Stimulated activated CD8-positive, alpha-beta memory T cell treated with anti-CD3 and anti-CD28 coated beads, Interleukin-7, amount 100 ng/mL, for 48 hours (primary cell): ENCODE measurements at regions not wholly inside any gene's neighbourhood (a gene's known extent, or its start where the extent isn't known, plus 50 kb on each side); places are given as distances from the start of the nearest gene placed in this dataset.
"Not testable (repeated sequence)": the region's sequence is repeated elsewhere in the genome, so short reads cannot be mapped to it uniquely, and the experiment has no call there.

Experiments used
- DNase-seq, 2 donors: peaks; one replicate each; pipeline ENCODE4 v3.0.0-alpha.2; 2020; ENCODE audit warnings: low read depth in 1 of 2; ENCODE audit errors: extremely low read depth in 1 of 2

DNA sequence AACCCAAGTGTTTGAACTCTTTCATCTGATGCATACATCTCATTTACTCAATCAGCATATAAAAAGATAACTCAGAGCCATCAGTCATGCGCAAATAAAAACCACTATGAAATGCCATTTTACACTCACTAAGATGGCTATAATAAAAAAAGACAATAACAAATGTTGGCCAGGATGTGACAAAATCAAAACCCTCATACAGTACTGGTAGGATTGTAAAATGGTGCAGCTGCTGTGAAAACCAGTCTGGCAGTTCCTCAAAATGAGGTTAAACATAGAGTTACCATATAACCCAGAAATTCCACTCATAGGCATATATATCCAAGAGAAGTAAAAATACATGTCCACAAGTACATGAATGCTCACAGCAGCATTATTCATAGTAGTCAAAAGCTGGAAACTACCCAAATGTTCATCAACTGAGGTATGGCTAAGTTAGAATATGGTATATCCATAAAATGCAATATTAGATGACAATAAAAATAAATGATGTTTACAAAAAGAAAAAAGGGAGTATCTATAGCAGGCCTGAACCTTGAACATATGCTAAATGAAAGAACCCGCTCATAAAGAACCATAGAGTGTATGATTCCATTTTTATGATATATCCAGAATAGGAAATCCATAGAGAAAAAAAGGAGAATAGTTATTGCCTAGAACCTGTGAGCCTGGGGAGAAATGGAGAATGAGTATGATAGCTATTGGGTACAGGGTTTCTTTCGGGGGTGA lies 265.1 kb downstream of the SIPA1L2 start:
- no peak for DNase-seq

DNA sequence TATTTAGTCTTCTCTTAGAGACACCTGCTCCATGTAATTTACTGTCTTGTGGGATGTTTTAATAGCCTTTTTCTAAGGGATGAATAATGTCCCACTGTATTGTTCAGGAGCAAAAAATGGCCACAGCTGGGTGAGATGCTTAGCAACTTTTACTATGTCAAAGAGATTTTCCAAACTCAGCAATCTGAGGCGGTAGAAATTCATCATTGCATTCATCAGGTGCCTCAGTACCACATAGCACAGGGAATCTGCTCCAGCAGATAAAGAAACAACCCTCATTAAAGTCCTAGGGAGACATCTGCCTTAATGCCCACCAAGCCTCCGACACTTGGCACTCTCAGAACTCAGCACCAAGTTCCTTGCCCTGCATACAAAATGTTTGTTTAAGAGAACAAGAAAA lies 266.9 kb downstream of the SIPA1L2 start:
- no peak for DNase-seq

DNA sequence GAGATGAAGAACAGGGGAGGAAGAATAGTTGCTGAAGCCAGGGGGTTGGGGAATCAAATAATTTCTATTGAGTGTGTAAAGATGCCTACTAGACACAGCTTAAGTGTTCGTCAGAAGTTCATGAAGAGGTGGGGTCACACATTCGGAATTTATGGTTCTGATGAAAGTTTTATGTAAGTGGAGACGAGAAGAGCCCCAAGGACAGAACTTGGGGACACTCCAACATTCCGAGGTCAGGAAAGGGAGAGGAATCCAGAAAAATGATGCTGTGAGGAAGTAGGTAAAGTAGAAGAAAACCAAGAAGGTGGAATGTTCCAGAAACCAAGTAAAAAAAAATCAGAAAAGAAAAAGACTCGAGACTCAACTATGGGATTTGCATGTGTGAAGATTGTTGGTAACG lies 272.5 kb downstream of the SIPA1L2 start:
- DNase-seq = no peak

DNA sequence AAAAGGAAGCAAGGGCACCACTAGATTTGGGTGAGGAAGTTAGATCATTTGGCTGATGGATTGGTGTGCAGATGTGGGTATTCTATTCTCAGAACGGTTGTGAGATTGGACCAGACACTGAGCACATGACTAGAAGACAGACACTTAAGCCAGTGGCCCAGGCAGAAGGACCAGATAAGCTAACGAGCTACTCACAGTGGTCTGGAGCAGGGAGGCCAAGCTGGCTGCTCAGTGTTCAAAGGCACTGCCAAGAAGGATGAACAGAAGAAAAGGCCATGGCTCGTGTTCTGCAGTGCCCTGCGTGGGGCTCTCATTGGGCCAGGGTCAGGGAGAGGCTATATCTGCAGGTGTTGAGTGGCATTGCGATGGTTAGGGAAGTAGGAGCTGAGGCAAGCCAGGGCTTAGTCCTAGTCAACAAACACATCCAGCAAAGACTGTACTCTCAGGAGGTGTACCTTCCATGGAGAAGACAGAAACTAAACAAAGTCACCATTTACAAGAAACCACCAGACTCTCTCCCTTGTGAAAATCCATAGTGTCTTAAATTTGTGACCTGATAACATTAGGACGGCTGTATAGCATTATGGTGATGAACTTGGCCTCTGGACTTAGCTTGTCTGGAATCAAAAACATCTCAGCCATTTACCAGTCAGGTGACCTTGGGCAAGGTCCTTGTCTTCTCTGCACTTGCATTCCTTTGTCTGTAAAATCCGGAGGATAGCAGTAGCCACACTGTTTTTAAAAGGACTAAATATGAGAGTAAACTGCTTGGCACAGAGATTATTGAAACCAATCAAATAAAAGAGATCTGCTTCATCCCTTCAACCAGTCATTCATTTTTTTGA lies 274.5 kb downstream of the SIPA1L2 start:
- no peak for DNase-seq

DNA sequence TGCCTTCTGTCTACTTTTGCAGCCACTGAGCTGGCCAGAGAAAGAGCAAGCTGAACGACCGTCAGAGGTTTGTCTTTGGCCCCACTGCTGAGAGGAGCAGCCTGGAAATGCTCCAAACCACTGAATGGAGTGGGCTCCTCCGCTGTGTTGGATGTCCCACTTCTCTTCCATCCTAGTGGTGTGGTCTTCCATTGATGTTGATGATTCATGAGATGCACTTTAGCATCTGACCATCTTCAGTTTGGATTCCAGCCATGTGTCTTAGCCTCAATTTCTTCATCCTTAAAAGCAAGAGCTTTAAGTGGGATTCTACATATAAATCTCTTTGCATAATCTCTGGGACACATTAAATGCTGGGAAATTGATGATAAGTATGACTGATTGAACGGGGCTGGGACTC lies 276.9 kb downstream of the SIPA1L2 start:
- no peak for DNase-seq

DNA sequence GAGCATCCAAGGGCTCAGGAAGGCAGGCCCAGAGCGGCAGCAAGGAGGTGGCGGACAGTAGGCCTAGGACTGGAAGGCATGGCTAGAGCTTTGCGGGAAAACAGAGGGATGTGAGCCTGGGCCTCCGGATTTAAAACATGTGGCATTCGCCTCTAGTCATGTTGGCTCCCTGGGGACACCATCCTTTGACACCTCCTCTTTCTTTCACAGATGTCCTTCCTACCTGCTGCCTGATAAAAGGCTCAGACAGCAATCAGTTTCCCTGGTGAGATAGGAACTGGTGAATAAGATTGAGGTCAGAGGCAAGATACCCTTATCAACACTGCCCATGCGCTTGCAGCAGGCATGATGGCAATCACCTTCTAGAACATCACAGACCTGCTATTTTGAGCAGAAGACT lies 277.6 kb downstream of the SIPA1L2 start:
- DNase-seq = no peak

DNA sequence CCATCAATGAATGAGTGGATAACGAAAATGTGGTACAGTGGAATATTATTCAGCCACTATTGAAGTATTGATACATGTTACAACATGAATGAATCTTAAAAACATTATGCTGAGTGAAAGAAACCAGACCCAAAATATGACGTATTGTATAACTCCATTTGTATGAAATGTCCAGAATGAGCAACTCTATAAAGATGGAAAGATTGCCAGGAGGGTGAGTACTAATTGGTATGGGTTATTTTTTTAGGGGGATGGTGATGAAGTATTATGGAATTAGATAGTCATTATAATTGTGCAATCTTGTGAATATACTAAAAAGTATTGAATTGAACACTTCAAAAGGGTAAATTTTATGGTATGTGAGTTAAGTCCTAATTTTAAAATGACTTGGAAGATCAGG lies 278.6 kb downstream of the SIPA1L2 start:
- no peak for DNase-seq

DNA sequence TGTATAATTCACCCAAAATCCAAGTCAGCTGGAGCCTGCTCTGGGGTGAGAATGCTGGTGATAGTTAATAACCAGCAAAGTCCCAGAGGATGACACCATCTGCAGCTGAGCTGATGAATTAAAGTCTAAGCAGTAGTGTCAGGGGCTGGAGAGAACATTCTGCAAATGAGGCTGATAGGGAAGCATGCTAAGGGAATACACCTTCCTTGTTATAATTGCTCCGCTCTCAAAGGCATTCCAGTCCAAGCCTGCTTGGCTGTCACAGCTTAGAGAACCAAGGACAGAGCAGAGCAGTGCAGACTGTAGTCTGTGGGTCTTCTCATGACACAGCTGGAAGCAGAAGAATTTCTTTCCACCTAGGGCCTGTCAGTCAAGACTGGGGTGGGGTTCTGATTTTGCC lies 283.1 kb downstream of the SIPA1L2 start:
- no peak for DNase-seq

DNA sequence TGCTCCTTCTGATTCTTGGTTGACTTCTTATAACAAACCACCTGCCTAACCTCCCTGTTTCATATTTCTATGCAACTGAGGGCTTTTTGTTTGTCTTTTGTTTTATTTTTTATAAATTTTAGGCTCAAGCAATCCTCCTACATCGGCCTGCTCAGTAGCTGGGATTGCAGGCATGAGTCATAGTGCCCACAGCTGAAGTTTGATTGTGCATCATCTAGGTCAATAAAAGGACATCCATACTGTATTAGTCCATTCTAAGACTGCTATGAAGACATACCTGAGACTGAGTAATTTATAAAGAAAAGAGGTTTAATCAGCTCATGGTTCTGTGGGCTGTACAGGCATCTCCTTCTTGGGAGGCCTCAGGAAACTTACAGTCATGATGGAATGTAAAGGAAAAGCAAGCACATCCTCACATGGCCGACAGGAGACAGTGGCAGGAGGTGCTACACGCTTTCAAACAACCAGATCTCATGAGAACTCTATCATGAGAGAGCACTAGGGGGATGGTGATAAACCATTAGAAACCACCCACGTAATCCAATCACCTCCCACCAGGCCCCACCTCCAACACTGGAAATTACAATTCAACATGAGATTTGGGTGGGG lies 285.0 kb downstream of the SIPA1L2 start:
- no peak for DNase-seq

DNA sequence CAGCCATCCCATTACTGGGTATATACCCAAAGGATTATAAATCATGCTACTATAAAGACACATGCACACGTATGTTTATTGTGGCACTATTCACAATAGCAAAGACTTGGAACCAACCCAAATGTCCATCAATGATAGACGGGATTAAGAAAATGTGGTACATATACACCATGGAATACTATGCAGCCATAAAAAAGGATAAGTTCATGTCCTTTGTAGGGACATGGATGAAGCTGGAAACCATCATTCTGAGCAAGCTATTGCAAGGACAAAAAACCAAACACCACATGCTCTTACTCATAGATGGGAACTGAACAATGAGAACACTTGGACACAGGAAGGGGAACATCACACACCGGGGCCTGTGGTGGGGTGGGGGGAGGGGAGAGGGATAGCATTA lies 285.7 kb downstream of the SIPA1L2 start:
- DNase-seq = not testable (repeated sequence)

DNA sequence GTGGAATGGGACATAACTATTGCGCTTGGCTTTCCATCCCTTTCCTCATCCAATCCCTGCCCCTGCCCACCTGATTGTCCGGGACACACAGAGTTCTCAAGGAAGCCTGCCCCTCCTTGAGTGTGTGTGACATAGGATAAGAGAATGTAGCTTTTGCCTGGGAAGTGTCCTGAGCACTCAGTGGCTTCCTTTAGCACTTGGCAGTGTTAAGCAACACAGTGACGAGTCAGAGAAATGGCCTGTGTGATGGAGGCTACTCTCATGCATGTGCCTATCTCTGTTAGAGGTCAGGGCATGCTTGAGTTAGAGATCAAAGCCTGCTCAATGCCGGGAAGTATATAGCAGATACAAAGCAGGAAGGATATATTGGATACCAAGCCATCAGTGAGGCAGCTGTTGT lies 289.5 kb downstream of the SIPA1L2 start:
- DNase-seq = no peak

DNA sequence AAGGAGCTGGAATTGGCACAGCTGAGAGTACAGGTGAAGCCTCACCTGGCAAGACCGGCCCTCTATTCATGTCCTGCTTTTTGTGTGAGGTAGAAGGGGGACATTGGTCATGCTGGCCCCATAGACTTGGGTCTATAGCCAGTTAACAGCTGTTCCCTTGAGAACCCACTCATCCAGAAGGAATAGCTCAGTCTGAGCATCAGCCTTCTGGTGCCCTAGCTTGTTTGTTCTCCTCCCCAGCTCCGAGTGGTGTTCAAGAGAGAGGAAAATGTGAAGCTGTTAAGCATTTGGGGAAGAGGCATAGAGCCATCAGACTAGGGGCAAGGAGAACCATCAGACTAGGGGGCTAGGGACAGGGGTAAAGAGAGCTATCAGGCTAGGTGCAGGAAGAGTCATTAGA lies 290.9 kb downstream of the SIPA1L2 start:
- DNase-seq = no peak

DNA sequence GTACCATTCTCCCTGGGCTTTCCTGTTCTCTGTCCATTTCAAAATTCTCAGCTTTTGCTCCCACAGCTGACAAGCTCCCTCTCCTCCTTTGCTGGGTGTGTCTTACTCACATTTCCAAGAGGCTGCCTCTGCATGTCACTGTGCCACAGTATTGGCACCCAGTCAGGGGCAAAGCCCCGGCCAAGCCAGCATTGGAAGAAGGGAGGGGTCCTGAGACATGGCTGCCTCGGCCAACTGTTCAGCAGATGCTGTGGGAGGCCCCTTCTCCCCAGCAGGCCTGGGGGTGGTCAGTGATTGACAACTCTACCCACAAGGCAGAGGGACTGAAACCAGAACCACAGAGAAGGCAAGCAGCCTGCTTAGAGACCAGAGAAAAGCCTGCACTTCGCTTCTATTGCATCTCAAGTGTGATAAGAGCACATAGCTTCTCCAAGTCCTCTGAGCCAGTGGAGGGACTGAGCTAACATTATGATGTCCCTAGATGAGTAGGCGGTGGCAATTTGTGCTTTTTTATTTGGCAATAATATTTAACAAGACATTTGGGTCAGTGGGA lies 294.1 kb downstream of the SIPA1L2 start:
- no peak for DNase-seq

DNA sequence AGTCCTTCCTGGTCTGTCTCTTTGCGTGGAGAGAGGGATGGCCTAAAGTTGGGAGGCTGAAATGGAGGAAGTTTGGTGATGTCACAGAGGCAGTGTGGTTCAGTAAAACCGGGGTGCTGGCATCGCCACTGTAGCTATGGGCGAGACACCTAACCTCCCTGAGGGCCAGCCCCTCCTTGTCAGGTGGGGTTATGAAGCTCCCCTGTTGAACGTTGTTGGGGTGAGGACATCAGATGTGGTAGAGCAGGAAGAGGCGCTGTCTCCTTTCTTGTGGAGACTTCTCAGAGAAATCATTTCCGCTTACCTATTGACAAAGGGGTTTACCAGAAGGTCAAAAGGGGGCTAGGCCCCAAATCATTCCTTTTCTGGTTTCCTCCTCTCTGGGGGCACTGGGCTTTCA lies 294.7 kb downstream of the SIPA1L2 start:
- DNase-seq = no peak

DNA sequence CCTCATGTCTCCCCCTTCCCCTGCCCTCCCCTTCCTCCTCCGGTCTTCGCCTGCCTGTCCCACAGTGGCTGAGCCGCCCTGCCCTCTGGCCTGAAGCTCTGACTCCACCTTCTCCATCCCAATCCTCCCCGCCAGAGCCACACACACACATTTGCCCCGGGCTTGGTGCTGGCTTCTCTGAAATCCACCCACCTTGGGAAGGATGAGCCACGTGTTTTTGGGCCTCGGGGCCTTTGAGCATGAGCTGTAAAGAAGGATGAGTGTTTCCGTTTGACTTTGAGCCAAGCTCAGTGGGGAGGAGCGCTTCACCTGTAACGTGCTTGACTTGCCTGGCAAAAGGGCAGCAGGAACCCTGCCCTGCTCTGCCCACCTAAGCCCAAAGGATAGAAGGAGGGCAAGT lies 295.1 kb downstream of the SIPA1L2 start:
- DNase-seq = no peak

DNA sequence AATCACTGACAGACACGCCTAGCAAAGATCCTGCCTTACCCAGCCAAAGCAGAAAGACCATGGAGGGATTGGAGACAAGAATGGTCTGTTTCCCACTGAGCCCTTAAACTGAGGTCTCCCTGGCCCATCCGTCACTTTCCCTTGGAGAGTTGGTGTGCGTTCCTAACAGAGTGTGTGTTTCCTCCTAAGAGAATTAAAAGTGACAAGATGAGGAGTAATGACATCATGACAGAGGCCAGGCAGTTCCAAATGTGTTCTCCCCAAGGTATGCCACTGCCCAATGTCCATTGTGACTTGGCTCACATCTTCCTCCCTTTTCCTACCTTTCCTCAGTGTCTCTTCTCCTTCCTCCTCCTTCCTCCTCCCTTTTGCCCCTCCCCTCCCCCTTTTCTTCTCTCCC lies 295.7 kb downstream of the SIPA1L2 start:
- DNase-seq = no peak

DNA sequence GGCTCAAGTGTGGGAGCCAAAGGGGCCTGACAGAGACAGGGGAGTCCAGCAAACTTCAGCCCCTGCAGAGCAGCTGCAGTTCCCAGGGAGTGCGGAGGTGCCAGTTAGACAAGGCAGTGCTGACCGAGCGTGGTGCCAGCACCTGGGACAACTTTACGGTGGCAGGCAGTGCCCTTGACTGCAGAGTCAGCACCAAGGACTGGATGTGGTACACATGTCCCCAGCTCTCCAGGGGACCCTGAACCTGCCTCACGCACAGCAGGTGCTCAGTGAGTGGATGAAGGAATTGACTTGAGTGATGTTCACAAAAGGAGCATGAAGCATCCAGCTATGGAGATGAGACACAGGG lies 296.5 kb downstream of the SIPA1L2 start:
- DNase-seq = no peak

DNA sequence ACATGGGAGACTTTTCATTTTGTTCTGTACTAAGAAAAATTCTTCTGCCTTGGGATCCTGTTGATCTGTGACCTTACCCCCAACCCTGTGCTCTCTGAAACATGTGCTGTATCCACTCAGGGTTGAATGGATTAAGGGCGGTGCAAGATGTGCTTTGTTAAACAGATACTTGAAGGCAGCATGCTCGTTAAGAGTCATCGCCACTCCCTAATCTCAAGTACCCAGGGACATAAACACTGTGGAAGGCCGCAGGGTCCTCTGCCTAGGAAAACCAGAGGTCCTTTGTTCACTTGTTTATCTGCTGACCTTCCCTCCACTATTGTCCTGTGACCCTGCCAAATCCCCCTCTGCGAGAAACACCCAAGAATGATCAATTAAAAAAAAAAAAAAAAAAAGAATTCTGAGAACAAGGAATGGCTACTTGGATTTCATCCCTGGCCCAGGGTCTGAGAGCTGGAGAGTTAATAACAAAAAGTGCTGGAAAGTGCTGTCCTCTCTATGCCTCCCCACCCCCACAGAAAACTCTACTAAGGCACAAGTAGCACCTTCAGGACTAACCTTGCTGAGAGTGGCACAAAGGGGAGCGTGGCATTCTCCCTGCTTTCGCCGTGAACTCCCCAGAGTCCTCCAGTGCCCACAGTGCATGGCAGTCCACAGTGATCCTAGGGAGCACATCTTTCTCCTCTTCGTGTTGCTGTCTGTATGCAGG lies 297.1 kb downstream of the SIPA1L2 start:
- DNase-seq = not testable (repeated sequence)

DNA sequence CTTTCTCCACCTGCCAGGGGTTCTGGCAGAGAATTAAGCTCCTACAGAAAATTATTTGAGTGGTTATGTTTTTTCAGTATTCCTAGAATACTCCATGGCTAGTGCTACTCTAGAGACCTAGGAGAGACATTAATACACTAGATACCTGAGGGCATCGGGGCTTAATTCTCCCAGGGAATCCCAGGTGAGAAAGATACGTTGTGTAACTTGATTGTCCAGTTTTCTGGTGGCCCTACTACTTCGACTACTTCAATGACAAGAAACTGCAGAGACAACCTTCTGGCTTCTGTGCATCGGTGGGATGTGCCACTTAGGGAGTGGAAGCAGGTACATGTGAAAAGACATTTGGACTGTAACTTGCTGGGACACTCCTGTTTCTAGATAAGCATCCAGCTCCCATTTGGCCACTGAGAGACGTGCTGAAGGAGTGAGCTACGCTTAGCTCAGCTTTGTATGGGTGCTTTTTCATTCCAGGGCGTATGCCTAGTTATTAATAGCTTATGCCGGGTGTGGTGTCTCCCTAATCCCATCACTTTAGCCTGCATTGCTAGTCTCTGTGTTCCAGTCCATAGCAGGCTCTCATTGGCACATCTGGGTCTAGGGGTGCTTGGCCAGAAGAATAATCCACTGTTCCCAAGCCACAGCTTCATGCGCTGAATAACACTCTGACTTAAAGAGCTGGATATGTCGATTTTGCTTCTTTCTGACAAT lies 300.7 kb downstream of the SIPA1L2 start:
- DNase-seq = no peak

DNA sequence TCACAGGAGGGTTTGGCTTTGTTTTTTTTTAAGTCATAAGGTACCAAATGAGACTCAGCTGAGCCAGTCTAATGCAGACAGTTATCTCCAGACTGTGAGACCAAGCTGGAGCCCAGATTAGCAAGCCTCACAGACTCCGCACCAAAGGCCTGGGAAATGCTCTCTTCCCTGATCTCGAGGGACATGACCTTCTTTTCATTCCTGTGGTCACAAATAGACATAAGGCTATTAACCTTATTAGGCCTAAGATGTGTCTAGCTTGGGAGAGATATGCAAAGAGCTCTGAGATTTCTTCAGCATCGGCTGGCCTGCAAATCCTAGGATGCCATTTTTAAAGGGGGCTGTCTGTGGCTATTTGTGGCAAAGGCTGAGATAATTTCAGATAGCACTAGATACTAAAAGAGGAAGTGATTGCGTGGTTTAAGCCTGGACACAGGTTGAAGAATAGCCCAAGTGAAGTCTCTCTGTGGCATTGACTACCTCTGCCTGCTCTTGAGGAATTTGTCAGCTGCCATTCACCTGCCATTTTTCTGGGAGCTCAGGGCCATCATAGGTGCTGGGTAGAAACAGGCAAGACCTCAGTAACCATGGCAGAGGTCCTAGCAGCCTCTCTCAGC lies 301.3 kb downstream of the SIPA1L2 start:
- DNase-seq = no peak
